Sigmoid colon (tissue), 6 donors: ENCODE measurements at regions not wholly inside any gene's neighbourhood (a gene's known extent, or its start where the extent isn't known, plus 50 kb on each side); places are given as distances from the start of the nearest gene placed in this dataset.

Source experiments
- DNase-seq: peaks from one replicate; pipeline ENCODE4 v3.0.0-alpha.2; 2019
- H3K27ac ChIP-seq, 4 donors: fragments of 200-600 bp; sonication (generic); one replicate each; pipeline ENCODE4 v1.5.1; 2016 to 2019; ENCODE audit warnings: mild to moderate bottlenecking in 1 of 4
- H3K27me3 ChIP-seq, 3 donors: fragments of 200-600 bp; sonication (generic); one replicate each; pipeline ENCODE4 v1.5.1; 2019; ENCODE audit warnings: mild to moderate bottlenecking in 1 of 3
- H3K36me3 ChIP-seq, 4 donors: fragments of 200-600 bp; sonication (generic); one replicate each; pipeline ENCODE4 v1.5.1; 2016 to 2019
- H3K4me1 ChIP-seq, 4 donors: fragments of 200-600 bp; sonication (generic); one replicate each; pipeline ENCODE4 v1.5.1; 2017 to 2019
- H3K4me3 ChIP-seq, 4 donors: fragments of 200-600 bp; sonication (generic); one replicate each; pipeline ENCODE4 v1.5.1; 2017 to 2019; ENCODE audit warnings: mild to moderate bottlenecking in 2 of 4, moderate library complexity in 1 of 4
- H3K9me3 ChIP-seq, 4 donors: fragments of 200-600 bp in 3 of 4; sonication (generic) in 3 of 4; one replicate each; pipeline versions ENCODE4 v1.5.1 to v1.6.1; 2013 to 2019
- EP300 ChIP-seq, 4 donors: sonication (generic); formaldehyde crosslinking; IDR thresholded peaks; one replicate each; pipeline ENCODE4 v1.6.1; 2017; ENCODE audit warnings: antibody characterized with exemption in 4 of 4
- POLR2A ChIP-seq, 2 donors: fragments of 450-650 bp; IDR thresholded peaks; one replicate each; pipeline ENCODE4 v1.6.1; 2016; ENCODE audit warnings: antibody characterized with exemption in 2 of 2, mild to moderate bottlenecking in 2 of 2, moderate library complexity in 2 of 2
- POLR2AphosphoS5 ChIP-seq, 4 donors: sonication (generic); formaldehyde crosslinking; IDR thresholded peaks; one replicate each; pipeline ENCODE4 v1.6.1; 2017; ENCODE audit warnings: antibody characterized with exemption in 4 of 4
- WGBS, 2 donors: extraction: QIAGEN DNeasy Blood & Tissue Kit; methylation state at CpG; one replicate each; pipeline ENCODE4 v1.1.7; 2013; 5-methylcytosine and 5-hydroxymethylcytosine counted together
- intact Hi-C: fragments of 100-400 bp; cut with DNase I; formaldehyde crosslinking; loops from one replicate; pipeline ENCODE4 v1.15.1; 2023
- TF ChIP-seq, protein P1 (sequence below), 4 experiments: fragments of 450-650 bp in 3 of 4; fragments of 200-600 bp in 1 of 4; IDR thresholded peaks; one replicate each; pipeline ENCODE4 v1.5.1; 2016 to 2019; ENCODE audit warnings: antibody characterized with exemption in 4 of 4, mild to moderate bottlenecking in 3 of 4, moderate library complexity in 2 of 4
- donor health status: healthy with polysubstance abuse.
- donor health status: healthy.

DNA sequence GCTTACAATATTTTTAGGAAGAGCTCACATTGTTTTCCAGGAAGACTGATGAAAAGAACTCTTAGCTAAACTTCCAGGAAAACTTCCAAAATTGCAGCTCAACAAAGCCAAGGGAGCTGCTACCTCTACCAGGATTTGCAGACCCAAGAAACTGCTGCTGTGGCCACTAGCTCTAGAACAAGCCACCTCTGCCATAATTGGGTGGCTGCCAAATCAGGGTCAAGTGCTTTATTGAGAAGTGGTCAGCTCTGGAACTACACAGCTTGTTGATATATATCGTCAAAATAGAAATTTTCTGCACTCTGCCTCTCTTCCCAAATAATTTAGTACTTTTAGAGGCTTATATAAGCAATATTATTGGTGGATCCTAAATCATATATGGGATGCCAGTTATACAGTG is 371.8 kb upstream of the CHORDC1 start:
- no peaks in the 10 kb centered on the region for H3K36me3 ChIP-seq
- no peak overlapping the region for H3K27ac ChIP-seq
- H3K4me3 ChIP-seq, result no peak overlapping the region
- H3K4me1 ChIP-seq, result no peaks in the 10 kb centered on the region
- TF ChIP-seq POLR2A (IDR thresholded peaks at IDR 0.05), result no peak
- no peak for TF ChIP-seq POLR2AphosphoS5 (IDR thresholded peaks at IDR 0.05)
- no peak for TF ChIP-seq EP300 (IDR thresholded peaks at IDR 0.05)
- TF ChIP-seq, protein P1, sequence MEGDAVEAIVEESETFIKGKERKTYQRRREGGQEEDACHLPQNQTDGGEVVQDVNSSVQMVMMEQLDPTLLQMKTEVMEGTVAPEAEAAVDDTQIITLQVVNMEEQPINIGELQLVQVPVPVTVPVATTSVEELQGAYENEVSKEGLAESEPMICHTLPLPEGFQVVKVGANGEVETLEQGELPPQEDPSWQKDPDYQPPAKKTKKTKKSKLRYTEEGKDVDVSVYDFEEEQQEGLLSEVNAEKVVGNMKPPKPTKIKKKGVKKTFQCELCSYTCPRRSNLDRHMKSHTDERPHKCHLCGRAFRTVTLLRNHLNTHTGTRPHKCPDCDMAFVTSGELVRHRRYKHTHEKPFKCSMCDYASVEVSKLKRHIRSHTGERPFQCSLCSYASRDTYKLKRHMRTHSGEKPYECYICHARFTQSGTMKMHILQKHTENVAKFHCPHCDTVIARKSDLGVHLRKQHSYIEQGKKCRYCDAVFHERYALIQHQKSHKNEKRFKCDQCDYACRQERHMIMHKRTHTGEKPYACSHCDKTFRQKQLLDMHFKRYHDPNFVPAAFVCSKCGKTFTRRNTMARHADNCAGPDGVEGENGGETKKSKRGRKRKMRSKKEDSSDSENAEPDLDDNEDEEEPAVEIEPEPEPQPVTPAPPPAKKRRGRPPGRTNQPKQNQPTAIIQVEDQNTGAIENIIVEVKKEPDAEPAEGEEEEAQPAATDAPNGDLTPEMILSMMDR (IDR thresholded peaks at IDR 0.05), result no peak
- no peaks in the 10 kb centered on the region for H3K9me3 ChIP-seq
- no peaks in the 10 kb centered on the region for H3K27me3 ChIP-seq
- 58 to 79% methylated on average over 1 of the region's 1 CpG for WGBS, 2 donors
- intact Hi-C loops, result no loop called here
- DNase-seq, result no peak

GRCh38 chr11:90593099-90593498 is 370.2 kb upstream of the CHORDC1 start:
- 57 to 69% methylated on average over 1 of the region's 1 CpG for WGBS, 2 donors
- no peaks in the 10 kb centered on the region for H3K27me3 ChIP-seq

GRCh38 chr11:90590286-90590685 is 367.4 kb upstream of the CHORDC1 start:
- Histone ChIP-seq H3K4me3 (no peak overlapping the region), H3K36me3 (no peaks in the 10 kb centered on the region), H3K9me3 (no peaks in the 10 kb centered on the region), H3K27ac (no peak overlapping the region), H3K4me1 (no peaks in the 10 kb centered on the region), H3K27me3 (no peaks in the 10 kb centered on the region)
- WGBS, 2 donors, result 89 to 94% methylated on average over 1 of the region's 1 CpG
- no peak for DNase-seq
- intact Hi-C loops, result no loop called here
- no peak for TF ChIP-seq POLR2A (IDR thresholded peaks at IDR 0.05)
- TF ChIP-seq, protein P1 (IDR thresholded peaks at IDR 0.05), result no peak
- TF ChIP-seq POLR2AphosphoS5 (IDR thresholded peaks at IDR 0.05), result no peak
- TF ChIP-seq EP300 (IDR thresholded peaks at IDR 0.05), result no peak

More at GRCh38 chr11:90593099-90593498, 370.2 kb upstream of the CHORDC1 start:
- Histone ChIP-seq H3K27ac (no peak overlapping the region), H3K4me1 (no peaks in the 10 kb centered on the region), H3K36me3 (no peaks in the 10 kb centered on the region), H3K9me3 (no peaks in the 10 kb centered on the region), H3K4me3 (no peak overlapping the region)
- no peak for DNase-seq
- intact Hi-C loops, result no loop called here
- TF ChIP-seq, protein P1 (IDR thresholded peaks at IDR 0.05), result no peak
- no peak for TF ChIP-seq POLR2A (IDR thresholded peaks at IDR 0.05)
- no peak for TF ChIP-seq POLR2AphosphoS5 (IDR thresholded peaks at IDR 0.05)

- intact Hi-C loops, result no loop called here
- Histone ChIP-seq H3K27me3 (no peaks in the 10 kb centered on the region), H3K9me3 (no peaks in the 10 kb centered on the region), H3K4me3 (no peak overlapping the region), H3K27ac (no peak overlapping the region), H3K36me3 (no peaks in the 10 kb centered on the region), H3K4me1 (no peaks in the 10 kb centered on the region)
- TF ChIP-seq EP300 (IDR thresholded peaks at IDR 0.05) (no peak), POLR2A (IDR thresholded peaks at IDR 0.05) (no peak), POLR2AphosphoS5 (IDR thresholded peaks at IDR 0.05) (no peak)
- TF ChIP-seq, protein P1 (IDR thresholded peaks at IDR 0.05), result no peak
- 80 to 84% methylated on average over 2 of the region's 2 CpGs for WGBS, 2 donors
- no peak for DNase-seq
These were observed 366.9 kb upstream of the CHORDC1 start for GRCh38 chr11:90589735-90590134.

DNA sequence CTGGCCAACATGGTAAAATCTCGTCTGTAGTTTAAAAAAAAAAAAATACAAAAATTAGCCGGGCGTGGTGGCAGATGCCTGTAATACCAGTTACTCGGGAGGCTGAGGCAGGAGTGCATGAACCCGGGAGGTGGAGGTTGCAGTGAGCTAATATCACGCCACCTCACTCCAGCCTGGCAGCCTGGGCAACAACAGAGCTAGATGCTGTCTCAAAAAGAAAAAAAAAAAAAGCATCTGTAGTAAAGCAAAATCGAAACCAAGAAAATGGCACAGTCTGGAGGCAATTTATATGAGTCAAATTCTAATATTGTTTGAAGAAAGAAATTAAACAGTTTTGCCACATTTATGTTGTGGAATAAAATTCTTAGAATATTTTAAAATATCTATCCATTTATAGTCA is 365.0 kb upstream of the CHORDC1 start:
- TF ChIP-seq POLR2A (IDR thresholded peaks at IDR 0.05), result no peak
- TF ChIP-seq, protein P1 (IDR thresholded peaks at IDR 0.05), result no peak
- TF ChIP-seq EP300 (IDR thresholded peaks at IDR 0.05), result no peak
- TF ChIP-seq POLR2AphosphoS5 (IDR thresholded peaks at IDR 0.05), result no peak
- WGBS, 2 donors, result 75 to 80% methylated on average over 7 of the region's 7 CpGs
- intact Hi-C loops, result no loop called here

More for the DNA sequence above, 365.0 kb upstream of the CHORDC1 start:
- no peak overlapping the region for H3K27ac ChIP-seq
- H3K4me1 ChIP-seq, result no peaks in the 10 kb centered on the region
- no peak overlapping the region for H3K4me3 ChIP-seq
- no peaks in the 10 kb centered on the region for H3K27me3 ChIP-seq
- H3K9me3 ChIP-seq, result no peaks in the 10 kb centered on the region
- no peaks in the 10 kb centered on the region for H3K36me3 ChIP-seq
- DNase-seq, result no peak
